ENCODE measurements at regions not wholly inside any gene's neighbourhood (a gene's known extent, or its start where the extent isn't known, plus 50 kb on each side); places are given as distances from the start of the nearest gene placed in this dataset.

GRCh38 chr12:61781021-61781581, 479.1 kb upstream of the USP15 start:
- TF ChIP-seq CTCF (IDR thresholded peaks at IDR 0.05; ENCODE audit: low read depth, low read length, poor library complexity, severe bottlenecking) (no peak), EZH2phosphoT487 (IDR thresholded peaks at IDR 0.05; ENCODE audit: borderline replicate concordance, low read length) (no peak)

Data from DOHH2 (cell line).